Calu3 (cell line): ENCODE measurements at regions not wholly inside any gene's neighbourhood (a gene's known extent, or its start where the extent isn't known, plus 50 kb on each side); places are given as distances from the start of the nearest gene placed in this dataset.

Source experiments
- BruUV-seq: library from RNA; stranded (reverse); fragments of 400-500 nt; replicated peaks from 2 replicates; lab custom pipeline; 2021; lab: Mats Ljungman, UMichigan
- CTCF ChIA-PET: fragments of 300-600 bp; sonication (Branson Sonifier 250); formaldehyde crosslinking; loops from one replicate; lab custom pipeline; 2022; ENCODE audit warnings: antibody characterized with exemption; lab: Charles Lee
- DNase-seq: peaks from one replicate; pipeline ENCODE4 v3.0.0; 2022
- H3K27ac Mint-ChIP-seq: one replicate; pipeline ENCODE4 v1.8.0; 2022; ENCODE audit warnings: mixed read lengths; ENCODE audit not compliant: unreplicated experiment
- H3K27me3 Mint-ChIP-seq: one replicate; pipeline ENCODE4 v1.8.0; 2022; ENCODE audit warnings: mixed read lengths; ENCODE audit not compliant: unreplicated experiment
- H3K36me3 Mint-ChIP-seq: one replicate; pipeline ENCODE4 v1.8.0; 2022; ENCODE audit warnings: mild to moderate bottlenecking, moderate library complexity, mixed read lengths; ENCODE audit not compliant: insufficient read depth, unreplicated experiment
- H3K4me1 Mint-ChIP-seq: one replicate; pipeline ENCODE4 v1.8.0; 2022; ENCODE audit warnings: mild to moderate bottlenecking, low read depth, mixed read lengths; ENCODE audit not compliant: unreplicated experiment
- H3K4me3 Mint-ChIP-seq: one replicate; pipeline ENCODE4 v1.8.0; 2022; ENCODE audit warnings: mild to moderate bottlenecking, low read depth, moderate library complexity, mixed read lengths; ENCODE audit not compliant: unreplicated experiment
- H3K9me3 Mint-ChIP-seq: one replicate; pipeline ENCODE4 v1.8.0; 2022; ENCODE audit warnings: low read depth, mixed read lengths; ENCODE audit not compliant: unreplicated experiment
- CTCF ChIP-seq: fragments of 200-600 bp; IDR thresholded peaks from one replicate; pipeline ENCODE4 v1.8.0; 2022; ENCODE audit warnings: antibody characterized with exemption; ENCODE audit not compliant: unreplicated experiment
- intact Hi-C: fragments of 100-400 bp; cut with micrococcal nuclease; formaldehyde crosslinking; loops from one replicate; pipeline ENCODE4 v1.10.0; 2022; ENCODE audit not compliant: unreplicated experiment

- no peaks in the 10 kb centered on the region for H3K36me3 Mint-ChIP-seq
- no TSS peak for BruUV-seq
- no peak for DNase-seq
- H3K27me3 Mint-ChIP-seq: no peaks in the 10 kb centered on the region
- intact Hi-C loops: no loop called here
- peaks cover 8% of the 10 kb centered on the region for H3K9me3 Mint-ChIP-seq
- CTCF ChIA-PET: interaction anchor here (0.6 kb wide), 1 partner anchor 132 kb away, joined by 6 read pairs; no protein-coding TSS in a partner anchor
- peaks cover 30% of the 10 kb centered on the region for H3K4me1 Mint-ChIP-seq
- no peak overlapping the region for H3K4me3 Mint-ChIP-seq
- no peak overlapping the region for H3K27ac Mint-ChIP-seq
- no peak for TF ChIP-seq CTCF
Observed at GRCh38 chr1:219402925-219403324, 210.0 kb downstream of the ZC3H11B start.

- CTCF ChIA-PET: interaction anchor here (0.6 kb wide), 1 partner anchor 132 kb away, joined by 6 read pairs; no protein-coding TSS in a partner anchor
- H3K27me3 Mint-ChIP-seq: no peaks in the 10 kb centered on the region
- BruUV-seq: no TSS peak
Observed at GRCh38 chr1:219401724-219402625, 210.9 kb downstream of the ZC3H11B start.

GRCh38 chr1:219399446-219399845, 213.5 kb downstream of the ZC3H11B start:
- intact Hi-C loops: no loop called here
- no peak for TF ChIP-seq CTCF
- no TSS peak for BruUV-seq
- DNase-seq: no peak
- Mint-ChIP-seq H3K36me3 (no peaks in the 10 kb centered on the region), H3K9me3 (peaks cover 17% of the 10 kb centered on the region), H3K4me3 (no peak overlapping the region), H3K4me1 (peaks cover 19% of the 10 kb centered on the region), H3K27me3 (no peaks in the 10 kb centered on the region), H3K27ac (no peak overlapping the region)
- CTCF ChIA-PET: no interaction called here

More at GRCh38 chr1:219401724-219402625, 210.9 kb downstream of the ZC3H11B start:
- Mint-ChIP-seq H3K4me1 (peaks cover 30% of the 10 kb centered on the region), H3K4me3 (no peak overlapping the region), H3K36me3 (no peaks in the 10 kb centered on the region), H3K27ac (no peak overlapping the region), H3K9me3 (peaks cover 9% of the 10 kb centered on the region)
- TF ChIP-seq CTCF: no peak
- intact Hi-C loops: no loop called here
- DNase-seq: no peak

- Mint-ChIP-seq H3K9me3 (peaks cover 17% of the 10 kb centered on the region), H3K4me1 (peaks cover 15% of the 10 kb centered on the region), H3K4me3 (no peak overlapping the region), H3K27me3 (no peaks in the 10 kb centered on the region), H3K36me3 (no peaks in the 10 kb centered on the region), H3K27ac (no peak overlapping the region)
- no peak for DNase-seq
- intact Hi-C loops: no loop called here
- no TSS peak for BruUV-seq
- TF ChIP-seq CTCF: no peak
- CTCF ChIA-PET: no interaction called here
Observed at GRCh38 chr1:219398815-219399396, 214.0 kb downstream of the ZC3H11B start.
